ENCODE measurements at regions not wholly inside any gene's neighbourhood (a gene's known extent, or its start where the extent isn't known, plus 50 kb on each side); places are given as distances from the start of the nearest gene placed in this dataset.

DNA sequence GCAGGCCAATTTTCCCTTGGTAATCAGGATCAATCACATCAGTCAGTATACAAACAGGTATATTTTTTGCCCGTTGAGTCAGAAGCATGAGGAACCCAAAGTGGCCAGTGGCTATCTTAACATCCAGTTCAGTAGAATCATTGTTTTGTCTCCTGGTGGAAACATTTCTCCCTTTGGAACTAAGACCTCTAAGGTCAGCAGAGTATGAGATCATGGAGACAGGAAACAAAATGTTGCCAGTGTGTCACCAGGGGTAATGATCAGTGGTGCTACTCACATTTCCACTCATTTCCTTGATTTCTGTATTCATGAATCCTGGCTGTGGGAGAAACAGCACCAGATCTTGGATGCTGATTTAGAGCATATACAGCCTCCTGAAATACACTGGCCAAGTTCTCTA, 553.0 kb downstream of the CSNK1G3 start:
- H3K36me3 Mint-ChIP-seq, result peaks cover 6% of the 10 kb centered on the region
- no peak for DNase-seq (ENCODE audit: low spot score in 2 of 2, unreplicated experiment in 2 of 2)
- H3K4me1 Mint-ChIP-seq, result peaks cover 26% of the 10 kb centered on the region
- TF ChIP-seq, protein P1, sequence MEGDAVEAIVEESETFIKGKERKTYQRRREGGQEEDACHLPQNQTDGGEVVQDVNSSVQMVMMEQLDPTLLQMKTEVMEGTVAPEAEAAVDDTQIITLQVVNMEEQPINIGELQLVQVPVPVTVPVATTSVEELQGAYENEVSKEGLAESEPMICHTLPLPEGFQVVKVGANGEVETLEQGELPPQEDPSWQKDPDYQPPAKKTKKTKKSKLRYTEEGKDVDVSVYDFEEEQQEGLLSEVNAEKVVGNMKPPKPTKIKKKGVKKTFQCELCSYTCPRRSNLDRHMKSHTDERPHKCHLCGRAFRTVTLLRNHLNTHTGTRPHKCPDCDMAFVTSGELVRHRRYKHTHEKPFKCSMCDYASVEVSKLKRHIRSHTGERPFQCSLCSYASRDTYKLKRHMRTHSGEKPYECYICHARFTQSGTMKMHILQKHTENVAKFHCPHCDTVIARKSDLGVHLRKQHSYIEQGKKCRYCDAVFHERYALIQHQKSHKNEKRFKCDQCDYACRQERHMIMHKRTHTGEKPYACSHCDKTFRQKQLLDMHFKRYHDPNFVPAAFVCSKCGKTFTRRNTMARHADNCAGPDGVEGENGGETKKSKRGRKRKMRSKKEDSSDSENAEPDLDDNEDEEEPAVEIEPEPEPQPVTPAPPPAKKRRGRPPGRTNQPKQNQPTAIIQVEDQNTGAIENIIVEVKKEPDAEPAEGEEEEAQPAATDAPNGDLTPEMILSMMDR (IDR thresholded peaks at IDR 0.05; ENCODE audit: unreplicated experiment), result no peak
- H3K27ac Mint-ChIP-seq, result no peak overlapping the region
- peaks cover 22% of the 10 kb centered on the region for H3K9me3 Mint-ChIP-seq
- no peaks in the 10 kb centered on the region for H3K27me3 Mint-ChIP-seq (ENCODE audit: low read depth)
- no peak overlapping the region for H3K4me3 Mint-ChIP-seq

DNA sequence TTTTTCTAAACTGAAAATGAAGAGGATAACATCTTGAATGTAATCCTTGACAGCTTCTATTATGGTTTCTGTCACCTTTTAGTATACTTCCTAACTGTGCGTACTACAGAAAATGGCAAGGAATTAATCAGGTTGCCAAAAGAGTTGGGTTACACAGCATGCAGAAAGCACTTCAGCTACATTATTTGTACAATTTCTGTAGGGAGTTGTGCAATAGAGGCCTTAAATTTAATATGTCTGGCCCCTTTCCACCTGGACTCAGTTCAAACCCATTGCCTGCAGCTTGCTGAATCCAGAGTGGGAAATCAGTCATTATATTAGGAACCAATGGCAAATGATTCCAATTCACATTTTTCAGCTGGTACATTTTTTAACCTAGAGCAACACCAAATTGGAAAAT, 549.7 kb downstream of the CSNK1G3 start:
- H3K9me3 Mint-ChIP-seq, result peaks cover 12% of the 10 kb centered on the region
- H3K4me3 Mint-ChIP-seq, result no peak overlapping the region
- H3K27me3 Mint-ChIP-seq (ENCODE audit: low read depth), result no peaks in the 10 kb centered on the region
- no peak for DNase-seq (ENCODE audit: low spot score in 2 of 2, unreplicated experiment in 2 of 2)
- peaks cover 6% of the 10 kb centered on the region for H3K36me3 Mint-ChIP-seq
- peaks cover 48% of the 10 kb centered on the region for H3K4me1 Mint-ChIP-seq
- TF ChIP-seq, protein P1 (IDR thresholded peaks at IDR 0.05; ENCODE audit: unreplicated experiment), result no peak
- no peak overlapping the region for H3K27ac Mint-ChIP-seq

DNA sequence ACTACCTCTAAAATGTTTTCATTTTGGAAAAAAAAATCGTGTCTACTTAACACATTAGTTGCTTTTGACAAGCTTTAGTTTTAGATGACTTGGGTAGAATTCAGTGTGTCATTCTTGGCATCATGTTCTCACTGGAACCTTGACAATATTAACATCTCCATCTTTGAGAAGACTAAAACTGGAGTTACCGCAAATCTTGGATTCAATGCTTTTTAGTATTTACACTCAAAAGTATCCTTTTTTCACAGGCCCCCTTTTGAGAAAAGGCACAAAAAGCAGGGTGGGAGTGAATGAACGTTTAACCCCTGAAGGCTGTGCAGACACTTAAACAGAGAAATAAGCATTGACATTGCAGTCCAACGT, 549.1 kb downstream of the CSNK1G3 start:
- H3K4me1 Mint-ChIP-seq, result peaks cover 52% of the 10 kb centered on the region
- TF ChIP-seq, protein P1 (IDR thresholded peaks at IDR 0.05; ENCODE audit: unreplicated experiment), result no peak
- no peak overlapping the region for H3K27ac Mint-ChIP-seq
- H3K36me3 Mint-ChIP-seq, result peaks cover 6% of the 10 kb centered on the region
- no peak overlapping the region for H3K4me3 Mint-ChIP-seq
- no peak for DNase-seq (ENCODE audit: low spot score in 2 of 2, unreplicated experiment in 2 of 2)
- H3K27me3 Mint-ChIP-seq (ENCODE audit: low read depth), result no peaks in the 10 kb centered on the region
- H3K9me3 Mint-ChIP-seq, result peaks cover 12% of the 10 kb centered on the region

DNA sequence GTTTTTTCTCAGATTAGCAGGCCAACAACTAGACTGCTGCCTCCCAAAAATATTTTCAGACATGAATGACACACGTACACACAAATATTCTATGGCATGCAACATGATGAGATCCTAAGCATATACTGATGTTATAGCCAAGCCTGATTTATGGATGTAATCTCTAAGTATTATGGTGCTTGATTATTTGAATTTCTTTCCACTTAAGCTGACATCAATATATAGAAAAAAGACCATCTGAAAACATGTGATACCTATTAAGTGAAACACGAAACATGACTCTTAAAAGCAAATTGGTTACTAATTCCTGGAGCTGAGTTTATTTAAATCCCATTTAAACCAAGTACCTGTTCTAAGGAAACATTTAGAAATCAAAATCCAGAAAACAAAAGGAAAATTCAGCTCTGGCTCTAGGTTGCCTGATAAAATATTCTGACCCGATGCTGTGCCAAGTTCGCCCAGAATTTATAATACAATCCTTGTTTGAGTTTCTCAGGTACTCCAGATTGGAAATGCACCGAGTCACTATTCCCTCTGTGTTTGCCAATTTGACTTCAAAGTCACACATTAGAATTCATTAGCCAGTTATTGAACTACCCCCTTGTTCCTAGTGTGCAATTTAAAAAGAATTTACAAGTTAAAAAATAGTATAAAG, 548.6 kb downstream of the CSNK1G3 start:
- H3K4me1 Mint-ChIP-seq, result peaks cover 54% of the 10 kb centered on the region
- H3K27ac Mint-ChIP-seq, result no peak overlapping the region
- H3K36me3 Mint-ChIP-seq, result peaks cover 6% of the 10 kb centered on the region
- TF ChIP-seq, protein P1 (IDR thresholded peaks at IDR 0.05; ENCODE audit: unreplicated experiment), result no peak
- no peaks in the 10 kb centered on the region for H3K27me3 Mint-ChIP-seq (ENCODE audit: low read depth)
- H3K9me3 Mint-ChIP-seq, result peaks cover 12% of the 10 kb centered on the region
- H3K4me3 Mint-ChIP-seq, result no peak overlapping the region
- no peak for DNase-seq (ENCODE audit: low spot score in 2 of 2, unreplicated experiment in 2 of 2)

DNA sequence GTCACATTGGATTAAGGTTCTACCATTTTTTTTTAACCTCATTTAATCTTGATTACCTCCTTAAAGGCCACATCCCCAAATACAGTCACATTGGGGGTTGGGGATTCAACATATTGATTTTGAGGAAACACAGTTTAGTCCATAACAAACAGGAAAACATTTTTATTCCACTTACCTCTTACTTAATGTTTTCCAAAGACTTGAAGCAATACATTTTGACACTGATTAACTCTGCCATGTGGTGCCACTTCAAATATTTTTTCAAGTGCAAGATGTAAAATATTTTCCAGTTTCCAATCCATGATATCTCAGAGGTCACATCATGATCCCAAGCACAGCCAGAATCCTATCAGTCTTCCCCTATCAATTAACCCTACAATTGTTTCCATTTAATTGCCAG, 548.0 kb downstream of the CSNK1G3 start:
- TF ChIP-seq, protein P1 (IDR thresholded peaks at IDR 0.05; ENCODE audit: unreplicated experiment), result no peak
- no peak for DNase-seq (ENCODE audit: low spot score in 2 of 2, unreplicated experiment in 2 of 2)
- Mint-ChIP-seq H3K27ac (no peak overlapping the region), H3K4me3 (no peak overlapping the region), H3K4me1 (peaks cover 57% of the 10 kb centered on the region), H3K27me3 (ENCODE audit: low read depth) (no peaks in the 10 kb centered on the region), H3K36me3 (peaks cover 6% of the 10 kb centered on the region), H3K9me3 (peaks cover 11% of the 10 kb centered on the region)

DNA sequence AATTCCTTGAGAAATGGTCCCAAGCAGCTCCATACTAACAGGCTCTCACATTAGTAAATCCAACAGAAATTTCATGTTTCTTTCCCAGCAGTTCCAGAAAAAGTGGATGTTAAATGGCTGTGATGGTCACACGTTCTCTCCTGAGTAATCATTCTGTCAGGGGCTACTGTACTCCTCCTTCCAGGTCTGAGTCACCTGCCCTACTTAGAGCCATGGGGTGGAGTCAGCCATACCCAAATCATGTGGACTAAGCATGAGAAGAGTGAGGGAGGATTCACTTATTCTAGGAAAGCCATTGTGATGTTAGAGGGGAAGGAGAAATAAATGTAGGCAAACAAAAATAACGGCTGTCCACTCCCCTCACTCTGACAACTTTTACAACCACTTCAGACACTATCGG, 547.2 kb downstream of the CSNK1G3 start:
- Mint-ChIP-seq H3K9me3 (peaks cover 7% of the 10 kb centered on the region), H3K27ac (no peak overlapping the region), H3K36me3 (peaks cover 3% of the 10 kb centered on the region), H3K4me3 (no peak overlapping the region), H3K4me1 (peaks cover 66% of the 10 kb centered on the region), H3K27me3 (ENCODE audit: low read depth) (no peaks in the 10 kb centered on the region)
- TF ChIP-seq, protein P1 (IDR thresholded peaks at IDR 0.05; ENCODE audit: unreplicated experiment), result no peak
- no peak for DNase-seq (ENCODE audit: low spot score in 2 of 2, unreplicated experiment in 2 of 2)
